ENCODE measurements at regions not wholly inside any gene's neighbourhood (a gene's known extent, or its start where the extent isn't known, plus 50 kb on each side); places are given as distances from the start of the nearest gene placed in this dataset.

DNA sequence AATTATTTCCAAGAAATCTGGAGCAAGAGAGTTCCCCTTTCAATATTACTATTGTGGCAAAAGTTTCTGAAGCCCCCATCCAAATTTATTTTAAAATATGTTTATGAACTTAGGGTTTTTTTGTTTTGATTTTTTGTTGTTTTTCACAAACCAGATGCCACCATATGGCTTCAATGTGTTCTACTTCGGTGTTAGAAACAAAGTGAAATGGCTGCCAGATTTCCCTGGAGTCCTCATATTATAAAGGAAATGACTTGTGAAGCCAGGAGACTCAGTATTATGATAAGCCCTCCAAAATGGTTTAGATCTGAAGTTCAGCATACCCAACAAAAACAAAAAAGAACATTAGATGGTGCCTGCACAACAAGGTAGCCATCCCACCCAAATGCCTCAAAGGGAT, 154.2 kb upstream of the SPANXC start:
- ChIA-PET CTCF (no interaction called here), POLR2A (no interaction called here)
- TF ChIP-seq ZNF239 (tag by site-specific recombination; IDR thresholded peaks at IDR 0.05) (no peak), ZNF174 (tag by site-specific recombination; IDR thresholded peaks at IDR 0.05) (no peak), INSM2 (tag by site-specific recombination; IDR thresholded peaks at IDR 0.05) (no peak), ZXDB (tag by site-specific recombination; IDR thresholded peaks at IDR 0.05) (no peak)
- TF ChIP-seq, protein P1, sequence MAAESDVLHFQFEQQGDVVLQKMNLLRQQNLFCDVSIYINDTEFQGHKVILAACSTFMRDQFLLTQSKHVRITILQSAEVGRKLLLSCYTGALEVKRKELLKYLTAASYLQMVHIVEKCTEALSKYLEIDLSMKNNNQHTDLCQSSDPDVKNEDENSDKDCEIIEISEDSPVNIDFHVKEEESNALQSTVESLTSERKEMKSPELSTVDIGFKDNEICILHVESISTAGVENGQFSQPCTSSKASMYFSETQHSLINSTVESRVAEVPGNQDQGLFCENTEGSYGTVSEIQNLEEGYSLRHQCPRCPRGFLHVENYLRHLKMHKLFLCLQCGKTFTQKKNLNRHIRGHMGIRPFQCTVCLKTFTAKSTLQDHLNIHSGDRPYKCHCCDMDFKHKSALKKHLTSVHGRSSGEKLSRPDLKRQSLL (tag by site-specific recombination; IDR thresholded peaks at IDR 0.05): no peak
- TF ChIP-seq, protein P2, sequence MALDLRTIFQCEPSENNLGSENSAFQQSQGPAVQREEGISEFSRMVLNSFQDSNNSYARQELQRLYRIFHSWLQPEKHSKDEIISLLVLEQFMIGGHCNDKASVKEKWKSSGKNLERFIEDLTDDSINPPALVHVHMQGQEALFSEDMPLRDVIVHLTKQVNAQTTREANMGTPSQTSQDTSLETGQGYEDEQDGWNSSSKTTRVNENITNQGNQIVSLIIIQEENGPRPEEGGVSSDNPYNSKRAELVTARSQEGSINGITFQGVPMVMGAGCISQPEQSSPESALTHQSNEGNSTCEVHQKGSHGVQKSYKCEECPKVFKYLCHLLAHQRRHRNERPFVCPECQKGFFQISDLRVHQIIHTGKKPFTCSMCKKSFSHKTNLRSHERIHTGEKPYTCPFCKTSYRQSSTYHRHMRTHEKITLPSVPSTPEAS (tag by site-specific recombination; IDR thresholded peaks at IDR 0.05): no peak
- no peaks in the 10 kb centered on the region for H3K4me1 ChIP-seq (ENCODE audit: control insufficient read depth, insufficient read depth, low read length)
- no peaks in the 10 kb centered on the region for H3K9me3 ChIP-seq (ENCODE audit: control insufficient read depth, insufficient read depth, low read depth, low read length)
- no peak overlapping the region for H3K27ac ChIP-seq (ENCODE audit: extremely low read depth, low read depth, low read length)
- no peaks in the 10 kb centered on the region for H3K36me3 ChIP-seq (ENCODE audit: control insufficient read depth in 2 of 2, insufficient read depth in 1 of 2, low read length in 2 of 2)
- no peak overlapping the region for H3K4me3 ChIP-seq (ENCODE audit: low read depth, low read length)

DNA sequence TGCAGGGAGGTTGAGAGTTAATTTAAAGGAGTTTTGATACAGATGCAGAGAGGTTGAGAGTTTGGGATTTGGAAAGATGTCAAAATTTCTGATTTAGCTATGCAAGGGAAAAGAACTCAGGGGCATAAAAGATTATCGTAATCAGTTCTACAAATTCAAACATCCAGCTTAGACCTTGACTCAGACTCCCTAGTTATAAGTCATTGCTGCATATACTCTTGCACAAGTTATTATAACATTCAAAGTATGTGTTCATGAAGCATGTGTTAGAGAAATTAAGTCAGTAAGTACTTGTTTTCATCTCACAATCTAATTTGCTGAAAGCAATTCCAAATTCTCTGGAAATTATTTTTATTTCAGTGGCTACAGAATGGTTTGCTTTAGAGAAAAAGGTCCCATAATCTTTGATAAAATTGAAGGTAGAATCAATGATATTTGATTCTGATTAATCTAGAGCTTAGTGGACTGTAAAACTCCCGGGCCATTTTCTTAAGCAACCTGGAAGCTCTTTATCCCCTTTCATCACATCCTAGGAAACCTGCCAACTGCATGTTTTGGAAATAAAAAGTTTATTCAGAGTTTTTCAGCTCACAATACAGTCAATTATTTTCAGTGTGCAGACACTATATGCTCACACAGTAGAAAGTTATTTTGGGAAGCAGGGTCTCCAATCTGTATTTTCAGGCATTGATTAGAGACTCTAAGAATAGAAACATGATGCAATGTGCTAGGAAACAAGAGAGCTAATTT, 132.9 kb upstream of the SPANXC start:
- no peak overlapping the region for H3K4me3 ChIP-seq (ENCODE audit: low read depth, low read length)
- no peak overlapping the region for H3K27ac ChIP-seq (ENCODE audit: extremely low read depth, low read depth, low read length)
- POLR2A ChIA-PET: no interaction called here
- H3K9me3 ChIP-seq (ENCODE audit: control insufficient read depth, insufficient read depth, low read depth, low read length): 0 out of 2 replicates have a peak, but pooled peaks cover 2% of the 10 kb centered on the region
- CTCF ChIA-PET: interaction anchor here (1.0 kb wide), 1 partner anchor 13 kb away, joined by 4 read pairs; no protein-coding TSS in a partner anchor
- no peaks in the 10 kb centered on the region for H3K36me3 ChIP-seq (ENCODE audit: control insufficient read depth in 2 of 2, insufficient read depth in 1 of 2, low read length in 2 of 2)
- TF ChIP-seq ZNF311 (tag by site-specific recombination; IDR thresholded peaks at IDR 0.05; ENCODE audit: borderline replicate concordance) (no peak), ZNF394 (tag by site-specific recombination; IDR thresholded peaks at IDR 0.05; ENCODE audit: borderline replicate concordance) (no peak), ZBTB48 (tag by site-specific recombination; IDR thresholded peaks at IDR 0.05) (no peak), ZNF600 (tag by site-specific recombination; IDR thresholded peaks at IDR 0.05) (no peak), ZNF266 (tag by site-specific recombination; IDR thresholded peaks at IDR 0.05; ENCODE audit: low read depth) (no peak), ZNF426 (tag by site-specific recombination; IDR thresholded peaks at IDR 0.05) (no peak), GLIS2 (tag by site-specific recombination; IDR thresholded peaks at IDR 0.05) (no peak), ZFP69B (tag by site-specific recombination; IDR thresholded peaks at IDR 0.05) (no peak), PATZ1 (tag by site-specific recombination; IDR thresholded peaks at IDR 0.05) (no peak), ZNF830 (tag by site-specific recombination; IDR thresholded peaks at IDR 0.05; ENCODE audit: low read depth) (no peak), ZNF211 (tag by site-specific recombination; IDR thresholded peaks at IDR 0.05; ENCODE audit: low read depth) (no peak), ZNF777 (tag by site-specific recombination; IDR thresholded peaks at IDR 0.05; ENCODE audit: borderline replicate concordance) (no peak), ZNF2 (tag by site-specific recombination; IDR thresholded peaks at IDR 0.05) (no peak), ZNF174 (tag by site-specific recombination; IDR thresholded peaks at IDR 0.05) (no peak), YY1 (tag by site-specific recombination; IDR thresholded peaks at IDR 0.05) (no peak)
- TF ChIP-seq, protein P1 (tag by site-specific recombination; IDR thresholded peaks at IDR 0.05): no peak
- TF ChIP-seq, protein P3, sequence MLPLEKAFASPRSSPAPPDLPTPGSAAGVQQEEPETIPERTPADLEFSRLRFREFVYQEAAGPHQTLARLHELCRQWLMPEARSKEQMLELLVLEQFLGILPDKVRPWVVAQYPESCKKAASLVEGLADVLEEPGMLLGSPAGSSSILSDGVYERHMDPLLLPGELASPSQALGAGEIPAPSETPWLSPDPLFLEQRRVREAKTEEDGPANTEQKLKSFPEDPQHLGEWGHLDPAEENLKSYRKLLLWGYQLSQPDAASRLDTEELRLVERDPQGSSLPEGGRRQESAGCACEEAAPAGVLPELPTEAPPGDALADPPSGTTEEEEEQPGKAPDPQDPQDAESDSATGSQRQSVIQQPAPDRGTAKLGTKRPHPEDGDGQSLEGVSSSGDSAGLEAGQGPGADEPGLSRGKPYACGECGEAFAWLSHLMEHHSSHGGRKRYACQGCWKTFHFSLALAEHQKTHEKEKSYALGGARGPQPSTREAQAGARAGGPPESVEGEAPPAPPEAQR (tag by site-specific recombination; IDR thresholded peaks at IDR 0.05): no peak
- TF ChIP-seq, protein P4, sequence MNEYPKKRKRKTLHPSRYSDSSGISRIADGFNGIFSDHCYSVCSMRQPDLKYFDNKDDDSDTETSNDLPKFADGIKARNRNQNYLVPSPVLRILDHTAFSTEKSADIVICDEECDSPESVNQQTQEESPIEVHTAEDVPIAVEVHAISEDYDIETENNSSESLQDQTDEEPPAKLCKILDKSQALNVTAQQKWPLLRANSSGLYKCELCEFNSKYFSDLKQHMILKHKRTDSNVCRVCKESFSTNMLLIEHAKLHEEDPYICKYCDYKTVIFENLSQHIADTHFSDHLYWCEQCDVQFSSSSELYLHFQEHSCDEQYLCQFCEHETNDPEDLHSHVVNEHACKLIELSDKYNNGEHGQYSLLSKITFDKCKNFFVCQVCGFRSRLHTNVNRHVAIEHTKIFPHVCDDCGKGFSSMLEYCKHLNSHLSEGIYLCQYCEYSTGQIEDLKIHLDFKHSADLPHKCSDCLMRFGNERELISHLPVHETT (tag by site-specific recombination; IDR thresholded peaks at IDR 0.05): no peak
- H3K4me1 ChIP-seq (ENCODE audit: control insufficient read depth, insufficient read depth, low read length): no peaks in the 10 kb centered on the region

All from HEK293 (cell line).